GM23338 (cell line): ENCODE measurements at regions not wholly inside any gene's neighbourhood (a gene's known extent, or its start where the extent isn't known, plus 50 kb on each side); places are given as distances from the start of the nearest gene placed in this dataset.

Source experiments
- ATAC-seq: fragments of 200-7000 bp; cut with Tn5 transposase; 3 replicates; pipeline ENCODE4 v1.9.1; 2020
- DNase-seq: peaks from one replicate; pipeline ENCODE4 v3.0.0-alpha.2; 2015; ENCODE audit warnings: low spot score
- H2AFZ ChIP-seq: fragments of 200-600 bp; sonication (generic); 2 replicates; pipeline ENCODE4 v1.8.0; 2016; ENCODE audit warnings: antibody characterized with exemption, mild to moderate bottlenecking, moderate library complexity
- H3F3A ChIP-seq: fragments of 200-600 bp; sonication (generic); replicated peaks from 2 replicates; pipeline ENCODE4 v1.8.0; 2017; ENCODE audit warnings: antibody characterized with exemption, mixed run types, low read depth
- H3K27ac ChIP-seq: fragments of 200-600 bp; sonication (generic); 2 replicates; pipeline ENCODE4 v1.6.1; 2016; ENCODE audit warnings: low read depth
- H3K27me3 ChIP-seq: fragments of 200-600 bp; sonication (generic); 2 replicates; pipeline ENCODE4 v1.8.0; 2016; ENCODE audit warnings: mild to moderate bottlenecking, mixed run types, moderate library complexity; ENCODE audit not compliant: insufficient read depth
- H3K36me3 ChIP-seq: fragments of 200-600 bp; sonication (generic); 2 replicates; pipeline ENCODE4 v1.8.0; 2016; ENCODE audit warnings: mild to moderate bottlenecking; ENCODE audit not compliant: insufficient read depth
- H3K4me1 ChIP-seq: fragments of 200-600 bp; sonication (generic); 2 replicates; pipeline ENCODE4 v1.8.0; 2016; ENCODE audit warnings: mild to moderate bottlenecking, moderate library complexity; ENCODE audit not compliant: insufficient read depth
- H3K4me2 ChIP-seq: fragments of 200-600 bp; sonication (generic); 2 replicates; pipeline ENCODE4 v1.7.1; 2017; ENCODE audit warnings: mixed run types
- H3K4me3 ChIP-seq: fragments of 200-600 bp; sonication (generic); 2 replicates; pipeline ENCODE4 v1.6.1; 2016; ENCODE audit warnings: mixed run types
- H3K79me2 ChIP-seq: fragments of 200-600 bp; sonication (generic); replicated peaks from 2 replicates; pipeline ENCODE4 v1.8.0; 2017; ENCODE audit warnings: mild to moderate bottlenecking; ENCODE audit not compliant: insufficient read depth
- H3K9me2 ChIP-seq: fragments of 200-600 bp; sonication (generic); 2 replicates; pipeline ENCODE4 v1.8.0; 2017; ENCODE audit not compliant: insufficient read depth
- H4K20me1 ChIP-seq: fragments of 200-600 bp; sonication (generic); replicated peaks from 2 replicates; pipeline ENCODE4 v1.8.0; 2017; ENCODE audit warnings: mild to moderate bottlenecking; ENCODE audit not compliant: insufficient read depth
- H3K27ac Mint-ChIP-seq: 2 replicates; pipeline ENCODE4 v1.8.0; 2020; ENCODE audit warnings: inconsistent platforms, mild to moderate bottlenecking, moderate library complexity, mixed read lengths
- H3K27me3 Mint-ChIP-seq: 3 replicates; pipeline ENCODE4 v1.8.0; 2022; ENCODE audit warnings: low read depth, mild to moderate bottlenecking, moderate library complexity, mixed read lengths, inconsistent platforms; ENCODE audit not compliant: insufficient read depth, poor library complexity
- H3K36me3 Mint-ChIP-seq: 3 replicates; pipeline ENCODE4 v1.8.0; 2021; ENCODE audit warnings: low read depth, mild to moderate bottlenecking, inconsistent platforms, moderate library complexity, mixed read lengths
- H3K4me1 Mint-ChIP-seq: 3 replicates; pipeline ENCODE4 v1.8.0; 2020; ENCODE audit warnings: mild to moderate bottlenecking, inconsistent platforms, mixed read lengths
- H3K4me3 Mint-ChIP-seq: 3 replicates; pipeline ENCODE4 v1.8.0; 2021; ENCODE audit warnings: moderate library complexity, mild to moderate bottlenecking, inconsistent platforms, mixed read lengths
- H3K9me3 Mint-ChIP-seq: 3 replicates; pipeline ENCODE4 v1.8.0; 2020; ENCODE audit warnings: moderate library complexity, mild to moderate bottlenecking, inconsistent platforms, mixed read lengths
- CREB1 ChIP-seq: fragments of 250-450 bp; sonication (Bioruptor Pico); IDR thresholded peaks from 2 replicates; pipeline ENCODE4 v1.5.0; 2020; ENCODE audit warnings: low read depth, mild to moderate bottlenecking, moderate library complexity
- EZH2 ChIP-seq: fragments of 200-600 bp; sonication (generic); IDR thresholded peaks from one replicate; pipeline ENCODE4 v1.8.0; 2017; ENCODE audit warnings: antibody characterized with exemption, mild to moderate bottlenecking, low read depth; ENCODE audit not compliant: unreplicated experiment
- EZH2phosphoT487 ChIP-seq: fragments of 200-600 bp; sonication (generic); IDR thresholded peaks from one replicate; pipeline ENCODE4 v1.8.1; 2018; ENCODE audit warnings: antibody characterized with exemption; ENCODE audit not compliant: unreplicated experiment
- JUNB ChIP-seq: IDR thresholded peaks from one replicate; pipeline ENCODE4 v1.6.1; 2016; ENCODE audit warnings: antibody characterized with exemption; ENCODE audit not compliant: unreplicated experiment
- NANOG ChIP-seq: IDR thresholded peaks from 2 replicates; pipeline ENCODE4 v1.6.1; 2016; ENCODE audit warnings: antibody characterized with exemption, borderline replicate concordance
- POLR2AphosphoS5 ChIP-seq: IDR thresholded peaks from 2 replicates; pipeline ENCODE4 v1.6.1; 2016; ENCODE audit warnings: antibody characterized with exemption, low read depth
- STAT1 ChIP-seq: IDR thresholded peaks from one replicate; pipeline ENCODE4 v1.6.1; 2016; ENCODE audit warnings: antibody characterized with exemption; ENCODE audit not compliant: unreplicated experiment
- ZNF114 ChIP-seq: fragments of 250-450 bp; sonication (Bioruptor Pico); IDR thresholded peaks from 2 replicates; pipeline ENCODE4 v1.5.0; 2020; ENCODE audit warnings: mild to moderate bottlenecking, moderate library complexity
- ZNF331 ChIP-seq: fragments of 250-450 bp; sonication (Bioruptor Pico); IDR thresholded peaks from 2 replicates; pipeline ENCODE4 v1.5.0; 2020; ENCODE audit warnings: low read depth, mild to moderate bottlenecking, moderate library complexity
- TF ChIP-seq, protein P1 (sequence below): fragments of 250-450 bp; sonication (Bioruptor Pico); IDR thresholded peaks from 2 replicates; pipeline ENCODE4 v1.5.0; 2020; ENCODE audit warnings: mild to moderate bottlenecking, moderate library complexity
- TF ChIP-seq, protein P2 (sequence below): IDR thresholded peaks from 2 replicates; pipeline ENCODE4 v1.6.1; 2016; ENCODE audit warnings: antibody characterized with exemption
- TF ChIP-seq, protein P3 (sequence below), 2 experiments: fragments of 200-600 bp in 1 of 2; sonication (generic) in 1 of 2; conservative IDR thresholded peaks; 2 replicates each; pipeline versions ENCODE4 v1.5.1 to v1.6.1; 2016 to 2017; ENCODE audit warnings: antibody characterized with exemption in 2 of 2, low read depth in 2 of 2, mild to moderate bottlenecking in 2 of 2, moderate library complexity in 1 of 2
- TF ChIP-seq, protein P4 (sequence below): IDR thresholded peaks from one replicate; pipeline ENCODE4 v1.6.1; 2018; ENCODE audit warnings: antibody characterized with exemption; ENCODE audit not compliant: unreplicated experiment

DNA sequence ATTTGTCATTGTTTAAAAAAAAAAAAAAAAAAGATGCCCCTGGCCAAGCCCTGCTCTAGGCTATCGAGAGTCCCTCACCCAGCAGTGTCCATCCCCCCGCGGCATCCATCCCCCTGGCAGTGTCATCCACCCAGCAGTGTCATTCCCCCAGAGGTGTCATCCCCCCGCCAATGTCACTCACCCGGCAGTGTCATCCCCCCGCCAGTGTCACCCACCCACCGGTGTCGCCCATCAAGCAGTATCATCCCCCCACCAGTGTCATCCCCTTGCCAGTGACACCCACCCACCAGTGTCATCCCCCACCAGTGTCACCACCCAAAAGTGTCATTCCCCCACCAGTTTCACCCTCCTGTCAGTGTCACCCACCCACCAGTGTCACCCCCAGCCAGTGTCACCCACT is 99.3 kb upstream of the PRR20G start:
- H3K27ac Mint-ChIP-seq = no peak overlapping the region
- H3K4me1 Mint-ChIP-seq = no peaks in the 10 kb centered on the region; the same call in 2 of the 3 replicates
- Histone ChIP-seq H4K20me1 (no peaks in the 10 kb centered on the region), H3F3A (no peaks in the 10 kb centered on the region), H3K4me1 (no peaks in the 10 kb centered on the region), H3K27me3 (no peaks in the 10 kb centered on the region), H3K4me3 (no peak overlapping the region), H3K4me2 (no peak overlapping the region), H3K9me2 (no peaks in the 10 kb centered on the region), H3K36me3 (no peaks in the 10 kb centered on the region), H3K79me2 (no peaks in the 10 kb centered on the region), H2AFZ (no peak overlapping the region), H3K27ac (no peak overlapping the region)
- TF ChIP-seq EZH2phosphoT487 = no peak
- TF ChIP-seq, protein P1, sequence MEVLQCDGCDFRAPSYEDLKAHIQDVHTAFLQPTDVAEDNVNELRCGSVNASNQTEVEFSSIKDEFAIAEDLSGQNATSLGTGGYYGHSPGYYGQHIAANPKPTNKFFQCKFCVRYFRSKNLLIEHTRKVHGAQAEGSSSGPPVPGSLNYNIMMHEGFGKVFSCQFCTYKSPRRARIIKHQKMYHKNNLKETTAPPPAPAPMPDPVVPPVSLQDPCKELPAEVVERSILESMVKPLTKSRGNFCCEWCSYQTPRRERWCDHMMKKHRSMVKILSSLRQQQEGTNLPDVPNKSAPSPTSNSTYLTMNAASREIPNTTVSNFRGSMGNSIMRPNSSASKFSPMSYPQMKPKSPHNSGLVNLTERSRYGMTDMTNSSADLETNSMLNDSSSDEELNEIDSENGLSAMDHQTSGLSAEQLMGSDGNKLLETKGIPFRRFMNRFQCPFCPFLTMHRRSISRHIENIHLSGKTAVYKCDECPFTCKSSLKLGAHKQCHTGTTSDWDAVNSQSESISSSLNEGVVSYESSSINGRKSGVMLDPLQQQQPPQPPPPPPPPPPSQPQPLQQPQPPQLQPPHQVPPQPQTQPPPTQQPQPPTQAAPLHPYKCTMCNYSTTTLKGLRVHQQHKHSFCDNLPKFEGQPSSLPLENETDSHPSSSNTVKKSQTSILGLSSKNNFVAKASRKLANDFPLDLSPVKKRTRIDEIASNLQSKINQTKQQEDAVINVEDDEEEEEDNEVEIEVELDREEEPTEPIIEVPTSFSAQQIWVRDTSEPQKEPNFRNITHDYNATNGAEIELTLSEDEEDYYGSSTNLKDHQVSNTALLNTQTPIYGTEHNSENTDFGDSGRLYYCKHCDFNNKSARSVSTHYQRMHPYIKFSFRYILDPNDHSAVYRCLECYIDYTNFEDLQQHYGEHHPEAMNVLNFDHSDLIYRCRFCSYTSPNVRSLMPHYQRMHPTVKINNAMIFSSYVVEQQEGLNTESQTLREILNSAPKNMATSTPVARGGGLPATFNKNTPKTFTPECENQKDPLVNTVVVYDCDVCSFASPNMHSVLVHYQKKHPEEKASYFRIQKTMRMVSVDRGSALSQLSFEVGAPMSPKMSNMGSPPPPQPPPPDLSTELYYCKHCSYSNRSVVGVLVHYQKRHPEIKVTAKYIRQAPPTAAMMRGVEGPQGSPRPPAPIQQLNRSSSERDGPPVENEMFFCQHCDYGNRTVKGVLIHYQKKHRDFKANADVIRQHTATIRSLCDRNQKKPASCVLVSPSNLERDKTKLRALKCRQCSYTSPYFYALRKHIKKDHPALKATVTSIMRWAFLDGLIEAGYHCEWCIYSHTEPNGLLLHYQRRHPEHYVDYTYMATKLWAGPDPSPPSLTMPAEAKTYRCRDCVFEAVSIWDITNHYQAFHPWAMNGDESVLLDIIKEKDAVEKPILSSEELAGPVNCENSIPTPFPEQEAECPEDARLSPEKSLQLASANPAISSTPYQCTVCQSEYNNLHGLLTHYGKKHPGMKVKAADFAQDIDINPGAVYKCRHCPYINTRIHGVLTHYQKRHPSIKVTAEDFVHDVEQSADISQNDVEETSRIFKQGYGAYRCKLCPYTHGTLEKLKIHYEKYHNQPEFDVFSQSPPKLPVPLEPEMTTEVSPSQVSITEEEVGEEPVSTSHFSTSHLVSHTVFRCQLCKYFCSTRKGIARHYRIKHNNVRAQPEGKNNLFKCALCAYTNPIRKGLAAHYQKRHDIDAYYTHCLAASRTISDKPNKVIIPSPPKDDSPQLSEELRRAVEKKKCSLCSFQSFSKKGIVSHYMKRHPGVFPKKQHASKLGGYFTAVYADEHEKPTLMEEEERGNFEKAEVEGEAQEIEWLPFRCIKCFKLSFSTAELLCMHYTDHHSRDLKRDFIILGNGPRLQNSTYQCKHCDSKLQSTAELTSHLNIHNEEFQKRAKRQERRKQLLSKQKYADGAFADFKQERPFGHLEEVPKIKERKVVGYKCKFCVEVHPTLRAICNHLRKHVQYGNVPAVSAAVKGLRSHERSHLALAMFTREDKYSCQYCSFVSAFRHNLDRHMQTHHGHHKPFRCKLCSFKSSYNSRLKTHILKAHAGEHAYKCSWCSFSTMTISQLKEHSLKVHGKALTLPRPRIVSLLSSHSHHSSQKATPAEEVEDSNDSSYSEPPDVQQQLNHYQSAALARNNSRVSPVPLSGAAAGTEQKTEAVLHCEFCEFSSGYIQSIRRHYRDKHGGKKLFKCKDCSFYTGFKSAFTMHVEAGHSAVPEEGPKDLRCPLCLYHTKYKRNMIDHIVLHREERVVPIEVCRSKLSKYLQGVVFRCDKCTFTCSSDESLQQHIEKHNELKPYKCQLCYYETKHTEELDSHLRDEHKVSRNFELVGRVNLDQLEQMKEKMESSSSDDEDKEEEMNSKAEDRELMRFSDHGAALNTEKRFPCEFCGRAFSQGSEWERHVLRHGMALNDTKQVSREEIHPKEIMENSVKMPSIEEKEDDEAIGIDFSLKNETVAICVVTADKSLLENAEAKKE = no peak
- TF ChIP-seq NANOG = no peak
- TF ChIP-seq, protein P2, sequence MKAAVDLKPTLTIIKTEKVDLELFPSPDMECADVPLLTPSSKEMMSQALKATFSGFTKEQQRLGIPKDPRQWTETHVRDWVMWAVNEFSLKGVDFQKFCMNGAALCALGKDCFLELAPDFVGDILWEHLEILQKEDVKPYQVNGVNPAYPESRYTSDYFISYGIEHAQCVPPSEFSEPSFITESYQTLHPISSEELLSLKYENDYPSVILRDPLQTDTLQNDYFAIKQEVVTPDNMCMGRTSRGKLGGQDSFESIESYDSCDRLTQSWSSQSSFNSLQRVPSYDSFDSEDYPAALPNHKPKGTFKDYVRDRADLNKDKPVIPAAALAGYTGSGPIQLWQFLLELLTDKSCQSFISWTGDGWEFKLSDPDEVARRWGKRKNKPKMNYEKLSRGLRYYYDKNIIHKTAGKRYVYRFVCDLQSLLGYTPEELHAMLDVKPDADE = no peak
- no peak for TF ChIP-seq POLR2AphosphoS5
- TF ChIP-seq, protein P3, sequence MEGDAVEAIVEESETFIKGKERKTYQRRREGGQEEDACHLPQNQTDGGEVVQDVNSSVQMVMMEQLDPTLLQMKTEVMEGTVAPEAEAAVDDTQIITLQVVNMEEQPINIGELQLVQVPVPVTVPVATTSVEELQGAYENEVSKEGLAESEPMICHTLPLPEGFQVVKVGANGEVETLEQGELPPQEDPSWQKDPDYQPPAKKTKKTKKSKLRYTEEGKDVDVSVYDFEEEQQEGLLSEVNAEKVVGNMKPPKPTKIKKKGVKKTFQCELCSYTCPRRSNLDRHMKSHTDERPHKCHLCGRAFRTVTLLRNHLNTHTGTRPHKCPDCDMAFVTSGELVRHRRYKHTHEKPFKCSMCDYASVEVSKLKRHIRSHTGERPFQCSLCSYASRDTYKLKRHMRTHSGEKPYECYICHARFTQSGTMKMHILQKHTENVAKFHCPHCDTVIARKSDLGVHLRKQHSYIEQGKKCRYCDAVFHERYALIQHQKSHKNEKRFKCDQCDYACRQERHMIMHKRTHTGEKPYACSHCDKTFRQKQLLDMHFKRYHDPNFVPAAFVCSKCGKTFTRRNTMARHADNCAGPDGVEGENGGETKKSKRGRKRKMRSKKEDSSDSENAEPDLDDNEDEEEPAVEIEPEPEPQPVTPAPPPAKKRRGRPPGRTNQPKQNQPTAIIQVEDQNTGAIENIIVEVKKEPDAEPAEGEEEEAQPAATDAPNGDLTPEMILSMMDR (conservative IDR thresholded peaks at IDR 0.05; ENCODE audit: low read depth in 2 of 2) = no peak
- TF ChIP-seq JUNB = no peak
- no peak for TF ChIP-seq ZNF114
- TF ChIP-seq, protein P4, sequence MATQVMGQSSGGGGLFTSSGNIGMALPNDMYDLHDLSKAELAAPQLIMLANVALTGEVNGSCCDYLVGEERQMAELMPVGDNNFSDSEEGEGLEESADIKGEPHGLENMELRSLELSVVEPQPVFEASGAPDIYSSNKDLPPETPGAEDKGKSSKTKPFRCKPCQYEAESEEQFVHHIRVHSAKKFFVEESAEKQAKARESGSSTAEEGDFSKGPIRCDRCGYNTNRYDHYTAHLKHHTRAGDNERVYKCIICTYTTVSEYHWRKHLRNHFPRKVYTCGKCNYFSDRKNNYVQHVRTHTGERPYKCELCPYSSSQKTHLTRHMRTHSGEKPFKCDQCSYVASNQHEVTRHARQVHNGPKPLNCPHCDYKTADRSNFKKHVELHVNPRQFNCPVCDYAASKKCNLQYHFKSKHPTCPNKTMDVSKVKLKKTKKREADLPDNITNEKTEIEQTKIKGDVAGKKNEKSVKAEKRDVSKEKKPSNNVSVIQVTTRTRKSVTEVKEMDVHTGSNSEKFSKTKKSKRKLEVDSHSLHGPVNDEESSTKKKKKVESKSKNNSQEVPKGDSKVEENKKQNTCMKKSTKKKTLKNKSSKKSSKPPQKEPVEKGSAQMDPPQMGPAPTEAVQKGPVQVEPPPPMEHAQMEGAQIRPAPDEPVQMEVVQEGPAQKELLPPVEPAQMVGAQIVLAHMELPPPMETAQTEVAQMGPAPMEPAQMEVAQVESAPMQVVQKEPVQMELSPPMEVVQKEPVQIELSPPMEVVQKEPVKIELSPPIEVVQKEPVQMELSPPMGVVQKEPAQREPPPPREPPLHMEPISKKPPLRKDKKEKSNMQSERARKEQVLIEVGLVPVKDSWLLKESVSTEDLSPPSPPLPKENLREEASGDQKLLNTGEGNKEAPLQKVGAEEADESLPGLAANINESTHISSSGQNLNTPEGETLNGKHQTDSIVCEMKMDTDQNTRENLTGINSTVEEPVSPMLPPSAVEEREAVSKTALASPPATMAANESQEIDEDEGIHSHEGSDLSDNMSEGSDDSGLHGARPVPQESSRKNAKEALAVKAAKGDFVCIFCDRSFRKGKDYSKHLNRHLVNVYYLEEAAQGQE = no peak
- TF ChIP-seq STAT1 = no peak
- TF ChIP-seq ZNF331 (CRISPR knock-in tag) = no peak
- no peak for TF ChIP-seq EZH2
- no peak for TF ChIP-seq CREB1 (CRISPR knock-in tag)
- DNase-seq (no peak), ATAC-seq (no peak)
- peaks cover 4% of the 10 kb centered on the region; the same call in 2 of the 3 replicates for H3K9me3 Mint-ChIP-seq
- no peaks in the 10 kb centered on the region; the same call in 1 of the 3 replicates for H3K36me3 Mint-ChIP-seq
- H3K27me3 Mint-ChIP-seq = peaks cover 7% of the 10 kb centered on the region
- H3K4me3 Mint-ChIP-seq = no peak overlapping the region
